KMS-11 (cell line): ENCODE measurements at regions not wholly inside any gene's neighbourhood (a gene's known extent, or its start where the extent isn't known, plus 50 kb on each side); places are given as distances from the start of the nearest gene placed in this dataset.

Source experiments
- H2AFZ ChIP-seq: fragments of 200-600 bp; sonication (generic); 2 replicates; pipeline ENCODE4 v1.6.1; 2016; ENCODE audit warnings: antibody characterized with exemption, mixed run types, low read depth
- H3K27ac ChIP-seq: fragments of 200-600 bp; sonication (generic); 2 replicates; pipeline ENCODE4 v1.6.1; 2016; ENCODE audit warnings: mild to moderate bottlenecking, mixed run types
- H3K27me3 ChIP-seq: fragments of 200-600 bp; sonication (generic); 2 replicates; pipeline ENCODE4 v1.6.1; 2017; ENCODE audit warnings: mild to moderate bottlenecking, low read depth, mixed run types, moderate library complexity; ENCODE audit not compliant: insufficient read depth
- H3K36me3 ChIP-seq: fragments of 200-600 bp; sonication (generic); 2 replicates; pipeline ENCODE4 v1.6.1; 2017; ENCODE audit warnings: mild to moderate bottlenecking, mixed run types; ENCODE audit not compliant: insufficient read depth
- H3K4me1 ChIP-seq: fragments of 200-600 bp; sonication (generic); 2 replicates; pipeline ENCODE4 v1.6.1; 2016; ENCODE audit warnings: mild to moderate bottlenecking, low read depth, mixed run types; ENCODE audit not compliant: poor library complexity, severe bottlenecking
- H3K4me2 ChIP-seq: fragments of 200-600 bp; sonication (generic); 2 replicates; pipeline ENCODE4 v1.7.0; 2016; ENCODE audit warnings: mild to moderate bottlenecking, mixed run types
- H3K4me3 ChIP-seq: fragments of 200-600 bp; sonication (generic); IDR thresholded peaks from 2 replicates; pipeline ENCODE4 v1.6.1; 2017; ENCODE audit warnings: low read depth, low read length, mixed read lengths; ENCODE audit not compliant: insufficient read depth
- H3K79me2 ChIP-seq: fragments of 200-600 bp; sonication (generic); 2 replicates; pipeline ENCODE4 v1.6.1; 2016; ENCODE audit warnings: low read depth, mixed run types; ENCODE audit not compliant: insufficient read depth
- H3K9ac ChIP-seq: fragments of 200-600 bp; sonication (generic); 2 replicates; pipeline ENCODE4 v1.6.1; 2016; ENCODE audit warnings: mild to moderate bottlenecking, mixed run types
- H4K20me1 ChIP-seq: fragments of 200-600 bp; sonication (generic); 2 replicates; pipeline ENCODE4 v1.6.1; 2016; ENCODE audit warnings: mild to moderate bottlenecking, mixed run types; ENCODE audit not compliant: insufficient read depth
- TF ChIP-seq, protein P1 (sequence below): fragments of 200-600 bp; sonication (generic); conservative IDR thresholded peaks from 2 replicates; pipeline ENCODE4 v1.6.1; 2017; ENCODE audit warnings: low read depth, mild to moderate bottlenecking, antibody characterized with exemption, low read length, moderate library complexity, mixed read lengths

DNA sequence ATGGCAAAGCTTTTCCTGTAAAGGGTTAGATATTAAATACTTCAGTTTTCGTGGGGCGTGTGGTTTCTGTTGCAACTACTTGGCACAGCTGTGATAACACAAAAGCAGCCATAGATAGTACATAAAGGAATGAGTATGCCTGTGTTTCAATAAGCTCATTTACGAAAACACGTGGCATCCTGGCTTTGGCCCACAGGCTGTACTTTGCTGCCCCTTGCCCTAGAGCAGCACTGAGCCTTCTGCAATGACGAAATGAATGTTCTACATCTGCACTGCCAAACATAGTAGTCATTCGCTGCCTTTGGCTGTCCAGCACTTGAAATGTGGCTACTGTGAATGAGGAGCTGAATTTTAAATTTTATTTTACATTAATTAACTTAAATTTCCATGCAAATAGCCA is 376.2 kb upstream of the TPK1 start:
- no peak overlapping the region for H3K4me3 ChIP-seq
- H2AFZ ChIP-seq: no peak overlapping the region
- H3K27ac ChIP-seq: no peak overlapping the region
- TF ChIP-seq, protein P1, sequence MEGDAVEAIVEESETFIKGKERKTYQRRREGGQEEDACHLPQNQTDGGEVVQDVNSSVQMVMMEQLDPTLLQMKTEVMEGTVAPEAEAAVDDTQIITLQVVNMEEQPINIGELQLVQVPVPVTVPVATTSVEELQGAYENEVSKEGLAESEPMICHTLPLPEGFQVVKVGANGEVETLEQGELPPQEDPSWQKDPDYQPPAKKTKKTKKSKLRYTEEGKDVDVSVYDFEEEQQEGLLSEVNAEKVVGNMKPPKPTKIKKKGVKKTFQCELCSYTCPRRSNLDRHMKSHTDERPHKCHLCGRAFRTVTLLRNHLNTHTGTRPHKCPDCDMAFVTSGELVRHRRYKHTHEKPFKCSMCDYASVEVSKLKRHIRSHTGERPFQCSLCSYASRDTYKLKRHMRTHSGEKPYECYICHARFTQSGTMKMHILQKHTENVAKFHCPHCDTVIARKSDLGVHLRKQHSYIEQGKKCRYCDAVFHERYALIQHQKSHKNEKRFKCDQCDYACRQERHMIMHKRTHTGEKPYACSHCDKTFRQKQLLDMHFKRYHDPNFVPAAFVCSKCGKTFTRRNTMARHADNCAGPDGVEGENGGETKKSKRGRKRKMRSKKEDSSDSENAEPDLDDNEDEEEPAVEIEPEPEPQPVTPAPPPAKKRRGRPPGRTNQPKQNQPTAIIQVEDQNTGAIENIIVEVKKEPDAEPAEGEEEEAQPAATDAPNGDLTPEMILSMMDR: no peak
- no peaks in the 10 kb centered on the region for H3K79me2 ChIP-seq
- no peaks in the 10 kb centered on the region for H4K20me1 ChIP-seq
- no peaks in the 10 kb centered on the region for H3K27me3 ChIP-seq
- H3K4me1 ChIP-seq: no peaks in the 10 kb centered on the region
- no peak overlapping the region for H3K4me2 ChIP-seq
- H3K9ac ChIP-seq: no peak overlapping the region
- H3K36me3 ChIP-seq: no peaks in the 10 kb centered on the region

DNA sequence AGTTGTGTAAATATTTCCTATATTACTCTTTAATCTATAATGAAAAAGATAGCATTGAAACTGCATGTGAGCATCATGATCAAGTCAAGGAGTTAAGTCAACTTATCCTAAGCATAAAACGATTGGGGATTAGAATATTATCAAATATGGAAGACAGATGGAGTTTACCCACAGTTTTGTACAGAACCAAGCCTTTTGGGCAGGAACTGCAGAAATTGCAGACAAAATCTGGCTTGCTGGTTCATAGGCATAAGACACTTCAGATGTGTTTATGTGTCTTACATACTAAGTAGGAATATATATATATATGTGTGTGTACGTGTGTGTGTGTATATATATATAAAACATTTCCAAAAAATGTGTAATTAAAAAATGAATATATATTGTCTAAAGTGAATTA is 375.4 kb upstream of the TPK1 start:
- no peaks in the 10 kb centered on the region for H3K4me1 ChIP-seq
- H3K4me3 ChIP-seq: no peak overlapping the region
- no peaks in the 10 kb centered on the region for H4K20me1 ChIP-seq
- TF ChIP-seq, protein P1: no peak
- H3K4me2 ChIP-seq: no peak overlapping the region
- H2AFZ ChIP-seq: no peak overlapping the region
- no peaks in the 10 kb centered on the region for H3K27me3 ChIP-seq
- no peak overlapping the region for H3K27ac ChIP-seq
- H3K79me2 ChIP-seq: no peaks in the 10 kb centered on the region
- no peaks in the 10 kb centered on the region for H3K36me3 ChIP-seq
- H3K9ac ChIP-seq: no peak overlapping the region

DNA sequence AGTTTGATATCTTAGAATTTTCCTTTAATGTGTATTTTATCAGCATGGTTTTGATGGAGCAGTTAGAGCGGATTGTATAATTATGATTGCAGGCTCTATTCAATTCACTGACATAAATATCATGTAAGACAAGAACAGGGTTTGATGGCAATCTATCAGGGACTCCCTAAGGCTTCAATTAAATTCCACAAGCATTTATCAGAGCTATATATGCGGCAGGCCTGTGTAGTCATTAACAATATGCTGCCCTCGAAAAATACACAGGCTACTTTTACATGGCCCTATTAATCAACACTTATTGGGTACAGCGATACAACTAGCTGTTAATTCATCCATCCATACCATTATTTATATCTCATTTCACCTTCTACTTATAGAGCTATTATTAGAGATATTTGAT is 358.1 kb upstream of the TPK1 start:
- Histone ChIP-seq H3K9ac (no peak overlapping the region), H3K4me3 (no peak overlapping the region), H3K4me2 (no peak overlapping the region), H2AFZ (no peak overlapping the region), H3K79me2 (no peaks in the 10 kb centered on the region), H3K36me3 (no peaks in the 10 kb centered on the region), H3K4me1 (no peaks in the 10 kb centered on the region), H3K27me3 (no peaks in the 10 kb centered on the region), H3K27ac (no peak overlapping the region), H4K20me1 (no peaks in the 10 kb centered on the region)
- TF ChIP-seq, protein P1: no peak

DNA sequence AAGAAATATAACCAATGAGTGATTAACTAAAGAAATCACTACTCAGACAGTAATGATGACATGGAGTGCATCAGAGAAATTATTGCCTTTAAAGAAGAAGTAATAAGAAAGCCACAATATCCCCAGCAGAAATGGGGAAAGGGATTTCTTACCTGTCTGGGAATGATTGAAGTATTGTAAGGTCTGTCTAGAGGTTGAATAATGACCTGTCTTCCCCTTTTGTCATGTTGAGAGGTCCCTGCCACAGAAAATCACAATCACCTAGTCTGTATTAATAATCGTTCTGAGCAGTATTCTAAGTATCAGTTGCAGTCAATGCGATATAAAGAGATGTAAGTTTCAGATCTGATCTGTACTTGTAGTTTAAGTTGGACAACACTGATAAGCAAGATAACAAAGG is 349.1 kb upstream of the TPK1 start:
- Histone ChIP-seq H3K4me2 (no peak overlapping the region), H3K36me3 (no peaks in the 10 kb centered on the region), H2AFZ (no peak overlapping the region), H3K9ac (no peak overlapping the region), H3K79me2 (no peaks in the 10 kb centered on the region), H3K4me3 (no peak overlapping the region), H3K27me3 (no peaks in the 10 kb centered on the region), H3K27ac (no peak overlapping the region), H4K20me1 (no peaks in the 10 kb centered on the region), H3K4me1 (no peaks in the 10 kb centered on the region)
- TF ChIP-seq, protein P1: no peak

DNA sequence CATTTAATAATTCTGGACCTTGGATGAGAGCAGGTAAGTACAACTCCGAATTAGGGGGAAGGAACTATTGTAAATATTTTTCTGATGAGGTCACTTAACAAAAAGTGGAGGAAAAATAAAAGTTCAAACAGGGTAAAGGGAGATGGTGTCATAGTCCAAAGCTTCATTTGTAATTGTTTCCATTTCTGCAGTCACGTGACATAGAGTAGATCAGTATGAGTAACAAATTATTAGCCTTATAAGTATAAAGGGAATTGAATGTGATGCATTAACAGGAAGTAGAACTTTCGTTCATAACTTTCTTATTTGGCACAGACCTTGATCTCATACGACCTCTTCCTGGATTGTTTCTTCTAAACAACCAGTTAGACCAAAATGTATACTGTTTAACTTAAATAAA is 347.2 kb upstream of the TPK1 start:
- Histone ChIP-seq H3K4me3 (no peak overlapping the region), H3K79me2 (no peaks in the 10 kb centered on the region), H3K27me3 (no peaks in the 10 kb centered on the region), H3K4me1 (no peaks in the 10 kb centered on the region), H3K4me2 (no peak overlapping the region), H2AFZ (no peak overlapping the region), H3K36me3 (no peaks in the 10 kb centered on the region), H3K27ac (no peak overlapping the region), H3K9ac (no peak overlapping the region), H4K20me1 (no peaks in the 10 kb centered on the region)
- TF ChIP-seq, protein P1: no peak
